ENCODE measurements at regions not wholly inside any gene's neighbourhood (a gene's known extent, or its start where the extent isn't known, plus 50 kb on each side); places are given as distances from the start of the nearest gene placed in this dataset.

DNA sequence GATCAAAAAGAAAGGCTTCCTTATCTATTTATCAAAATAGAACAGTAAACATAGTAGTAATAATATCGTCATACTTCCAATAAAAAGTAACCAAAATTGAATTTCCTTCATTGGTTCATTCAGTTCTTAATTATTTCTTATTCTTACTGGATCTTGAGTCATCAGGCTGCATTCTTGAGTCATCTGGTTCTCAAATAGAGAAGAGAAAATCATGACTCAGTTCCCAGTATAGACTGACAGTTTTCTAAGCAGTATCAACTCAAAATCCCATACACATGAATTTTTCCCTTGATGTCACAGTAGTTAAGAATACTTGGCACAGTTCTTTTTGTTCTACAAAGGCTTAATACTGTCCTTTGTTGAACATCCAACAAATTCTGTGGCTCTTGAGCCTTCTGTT, 626.9 kb upstream of the ADGRL4 start:
- DNase-seq (ENCODE audit: low read depth in 2 of 2): peak; percentile 59 to 68

DNA sequence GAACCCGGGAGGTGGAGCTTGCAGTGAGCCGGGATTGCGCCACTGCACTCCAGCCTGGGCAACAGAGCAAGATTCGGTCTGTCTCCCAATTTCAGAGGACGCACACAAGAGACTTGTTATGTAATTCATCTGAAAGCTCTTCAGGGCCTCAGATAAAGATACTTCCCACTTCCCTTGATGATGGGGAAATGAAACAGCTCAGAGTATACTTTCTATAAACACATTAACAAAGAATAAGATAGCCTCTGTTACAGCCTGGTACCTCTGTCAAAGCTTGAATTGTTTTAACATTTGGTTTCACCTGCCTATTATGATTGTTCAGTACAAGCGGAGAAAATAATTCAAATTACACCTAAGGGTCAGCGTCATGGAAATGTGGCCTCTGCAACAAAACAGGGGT, 622.9 kb upstream of the ADGRL4 start:
- no peak for DNase-seq (ENCODE audit: low read depth in 2 of 2)

DNA sequence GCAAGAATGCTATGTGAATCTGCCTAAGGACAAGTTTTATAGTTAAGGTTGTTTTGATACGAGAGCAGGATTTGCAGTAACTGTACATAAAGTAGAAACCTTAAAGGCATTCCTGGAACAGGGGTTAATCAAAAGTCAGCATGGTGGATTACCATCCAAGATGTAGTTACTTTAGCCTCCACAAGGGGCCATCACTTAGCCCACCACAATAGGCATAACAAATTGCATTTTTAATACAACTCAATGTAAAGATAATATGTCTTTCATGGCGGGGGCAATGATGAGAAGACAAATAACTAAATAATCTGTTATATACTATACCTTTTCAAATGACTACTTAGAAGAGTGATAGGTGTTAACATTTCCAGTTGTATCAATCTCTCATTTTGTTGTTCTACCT, 611.2 kb upstream of the ADGRL4 start:
- DNase-seq (ENCODE audit: low read depth in 2 of 2): no peak

DNA sequence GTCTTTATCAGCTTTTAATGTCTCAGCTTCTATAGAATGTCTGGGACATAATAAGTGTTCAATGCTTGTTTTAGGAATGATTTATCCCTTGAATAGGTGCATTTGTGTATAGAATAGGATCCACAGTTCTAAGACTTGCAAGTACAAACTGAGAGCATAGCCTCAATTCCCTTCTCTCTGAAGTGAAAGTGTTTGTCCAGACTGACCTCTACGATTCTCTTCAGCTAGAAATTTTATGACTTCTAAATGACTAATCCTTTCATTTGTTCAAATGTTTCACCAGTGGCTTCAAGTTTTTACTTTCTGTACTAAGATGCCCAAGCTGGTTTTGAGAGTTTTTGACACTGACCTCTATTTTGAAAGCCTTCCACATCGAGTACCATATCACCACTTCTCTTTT, 608.2 kb upstream of the ADGRL4 start:
- DNase-seq (ENCODE audit: low read depth in 2 of 2): no peak

DNA sequence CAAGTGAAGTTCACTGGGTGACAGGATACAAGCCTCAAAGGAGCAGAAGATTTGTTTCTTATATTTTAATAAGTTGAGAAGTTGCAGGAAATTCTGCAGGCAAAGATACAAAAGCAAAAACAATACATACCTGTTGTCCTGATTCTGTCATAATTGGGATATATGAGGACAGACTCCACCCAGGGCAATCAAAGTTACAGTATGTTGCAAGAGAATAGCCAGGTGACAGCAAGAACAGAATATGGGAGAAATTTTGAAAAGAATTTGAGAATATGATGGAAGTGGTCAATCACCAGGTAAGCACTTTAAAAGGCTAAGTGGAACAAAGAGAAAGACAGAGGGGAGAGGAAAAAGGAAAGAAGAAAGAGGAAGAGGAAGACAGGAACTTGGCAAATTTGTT, 607.6 kb upstream of the ADGRL4 start:
- no peak for DNase-seq (ENCODE audit: low read depth in 2 of 2)

DNA sequence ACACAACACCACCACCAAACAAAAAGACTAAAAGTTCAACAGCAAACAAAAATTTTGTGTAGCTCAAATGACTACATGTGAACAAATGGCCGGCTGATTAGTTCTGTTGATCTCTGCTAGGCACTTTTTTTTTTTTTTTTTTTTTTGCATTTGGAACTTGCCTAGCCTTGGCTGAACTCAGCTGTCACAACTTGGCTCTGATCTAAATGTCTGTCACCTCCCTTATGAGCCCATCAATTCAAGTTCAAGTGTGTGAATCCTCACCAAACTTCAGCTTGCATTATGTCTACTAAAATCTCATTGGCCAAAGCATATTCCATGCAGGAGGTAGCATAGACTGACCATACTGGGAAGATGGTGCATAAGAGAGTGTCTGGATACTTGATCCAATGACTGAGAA, 606.5 kb upstream of the ADGRL4 start:
- DNase-seq (ENCODE audit: low read depth in 2 of 2): no peak

DNA sequence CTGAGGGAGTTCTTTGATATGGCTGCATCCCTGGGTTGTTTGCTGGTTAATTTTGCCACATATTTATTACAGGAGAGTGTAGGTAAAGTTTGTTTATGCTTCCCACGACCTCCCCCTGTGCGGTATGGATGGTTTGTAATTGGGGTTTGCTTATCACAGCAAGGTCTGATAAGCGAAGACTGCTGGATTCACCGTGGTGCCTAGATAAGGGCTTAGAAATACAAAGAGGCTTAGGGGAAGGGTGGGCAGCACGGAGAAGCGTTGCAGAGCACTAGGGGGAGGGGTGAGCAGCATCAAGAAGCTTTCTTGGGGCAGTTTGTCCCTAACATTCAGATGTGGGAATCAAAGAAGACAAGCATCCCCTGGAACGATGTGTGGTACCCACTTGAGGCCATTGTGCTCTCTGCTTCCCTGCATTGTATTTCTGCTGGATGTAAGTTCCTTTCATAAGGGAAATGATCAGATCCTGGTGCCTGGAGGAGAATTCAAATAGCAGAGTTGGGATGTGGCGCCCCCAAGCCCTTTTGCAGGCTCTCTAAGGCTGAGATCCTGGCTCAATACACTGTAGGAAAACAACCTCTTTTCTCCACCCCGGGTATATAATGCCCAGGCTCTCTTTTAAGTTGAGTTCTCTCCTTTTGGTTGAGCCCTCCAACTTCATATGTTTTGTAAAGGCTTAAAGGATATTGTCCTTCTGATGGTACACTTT, 598.1 kb upstream of the ADGRL4 start:
- no peak for DNase-seq (ENCODE audit: low read depth in 2 of 2)

DNA sequence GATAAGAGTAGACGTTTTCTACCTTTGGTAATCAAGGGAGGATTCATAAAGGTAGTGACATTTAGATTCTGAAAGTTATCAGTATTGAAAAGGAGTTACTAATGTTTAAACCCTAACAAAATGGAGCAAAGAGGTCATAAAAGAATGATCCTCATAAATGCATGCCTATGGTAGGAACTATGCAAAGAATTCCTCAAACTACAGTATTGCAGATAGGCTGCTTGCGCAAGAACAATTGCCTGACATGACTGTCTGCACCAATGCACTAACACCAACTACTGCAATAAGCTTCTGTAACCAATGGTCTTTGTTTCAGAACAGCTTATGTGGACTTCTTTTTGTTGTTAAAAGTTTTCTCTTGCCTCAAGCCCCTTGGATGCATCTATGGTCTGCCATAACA, 597.3 kb upstream of the ADGRL4 start:
- DNase-seq (ENCODE audit: low read depth in 2 of 2): peak; percentile 62 to 71

DNA sequence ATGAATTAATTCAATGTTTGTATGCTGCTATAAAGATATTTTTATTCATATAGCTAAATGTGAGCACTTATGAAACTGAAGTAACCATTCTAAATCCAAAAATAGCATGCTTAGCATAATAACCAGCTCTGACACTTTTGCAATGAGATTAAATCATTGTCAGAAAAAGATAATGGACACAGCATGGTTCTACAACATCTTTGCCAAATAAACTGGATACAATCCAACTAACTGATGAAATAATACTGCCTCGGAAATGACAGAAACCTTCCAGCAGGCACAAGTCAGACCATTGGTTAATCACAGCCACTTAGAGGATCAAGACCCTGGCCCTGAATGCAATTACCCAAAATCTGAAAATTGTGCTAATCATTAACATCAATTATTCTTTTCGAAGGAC, 592.7 kb upstream of the ADGRL4 start:
- DNase-seq (ENCODE audit: low read depth in 2 of 2): no peak

DNA sequence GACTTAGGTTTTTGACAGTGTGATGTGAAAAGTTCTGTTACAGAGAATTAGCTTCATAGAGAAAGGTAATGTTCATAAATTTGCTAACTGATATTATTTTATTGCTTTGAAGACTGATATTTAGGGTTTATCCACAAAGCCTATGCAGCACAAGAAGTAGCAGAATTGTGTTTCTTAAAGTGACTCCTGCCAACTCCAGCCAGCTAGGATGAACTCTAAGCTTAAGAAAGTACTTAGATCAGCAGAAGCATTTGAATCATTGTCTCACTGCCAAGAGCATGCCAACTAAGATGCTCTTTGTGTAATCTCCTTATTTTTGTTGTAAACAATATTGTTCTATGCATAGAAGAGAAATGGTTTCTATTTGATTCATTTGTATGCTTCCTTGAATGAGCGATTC, 589.4 kb upstream of the ADGRL4 start:
- DNase-seq (ENCODE audit: low read depth in 2 of 2): no peak

DNA sequence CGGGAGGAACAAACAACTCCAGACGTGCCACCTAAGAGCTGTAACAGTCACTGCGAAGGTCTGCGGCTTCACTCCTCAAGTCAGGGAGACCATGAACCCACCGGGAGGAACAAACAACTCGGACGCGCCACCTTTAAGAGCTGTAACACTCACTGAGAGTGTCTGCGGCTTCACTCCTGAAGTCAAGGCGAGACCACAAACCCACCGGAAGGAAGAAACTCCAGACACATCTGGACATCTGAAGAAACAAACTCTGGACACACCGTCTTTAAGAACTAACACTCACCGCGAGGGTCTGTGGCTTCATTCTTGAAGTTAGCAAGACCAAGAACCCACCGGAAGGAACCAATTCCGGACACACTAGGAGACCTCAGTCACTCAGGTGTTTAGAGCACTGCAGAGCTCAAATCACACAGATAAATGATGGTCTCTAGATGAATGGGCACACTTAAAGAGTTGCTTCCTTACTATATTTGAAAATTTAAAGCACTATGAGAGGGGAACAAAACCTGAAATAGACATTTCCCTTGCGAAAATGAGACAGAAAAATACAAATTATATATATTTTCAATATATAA, 587.7 kb upstream of the ADGRL4 start:
- no peak for DNase-seq (ENCODE audit: low read depth in 2 of 2)

DNA sequence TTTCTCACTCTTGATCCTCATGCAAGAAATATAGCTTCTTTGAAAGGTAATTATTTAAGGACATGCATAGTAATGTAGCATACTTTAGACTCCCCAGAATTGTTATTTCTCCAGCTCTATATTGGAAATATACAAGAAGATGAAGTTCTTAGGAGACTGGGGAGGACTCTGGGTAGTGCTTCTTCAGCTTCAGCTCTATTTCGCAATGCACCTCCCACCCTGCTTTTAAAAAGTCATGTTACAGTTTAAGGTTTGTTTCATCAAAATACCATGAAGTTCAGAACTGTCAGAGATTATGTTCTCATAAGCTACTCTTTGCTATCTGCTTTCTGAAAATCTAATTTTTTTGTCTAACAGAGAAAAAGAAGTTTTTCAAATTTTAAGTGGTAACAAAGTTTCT, 586.2 kb upstream of the ADGRL4 start:
- DNase-seq (ENCODE audit: low read depth in 2 of 2): no peak

DNA sequence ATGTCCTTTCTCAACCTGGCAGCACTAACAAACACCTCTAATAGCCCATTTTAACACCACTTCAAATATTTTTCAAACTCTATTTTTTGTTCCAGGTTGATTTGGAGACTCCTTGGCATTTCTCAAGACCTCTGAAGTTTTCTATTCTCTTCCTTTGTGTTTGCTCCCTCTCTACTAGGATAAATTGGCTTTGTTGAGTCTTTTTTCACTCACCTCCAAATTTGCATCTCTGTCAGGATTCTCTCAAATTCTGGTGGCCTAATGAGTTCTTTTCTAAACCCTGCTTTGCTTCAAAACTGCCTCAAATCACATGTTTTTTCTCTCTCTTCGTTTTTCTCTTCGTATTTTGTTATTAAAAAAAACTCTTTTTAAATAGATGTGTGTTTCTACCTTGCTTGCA, 582.2 kb upstream of the ADGRL4 start:
- no peak for DNase-seq (ENCODE audit: low read depth in 2 of 2)

DNA sequence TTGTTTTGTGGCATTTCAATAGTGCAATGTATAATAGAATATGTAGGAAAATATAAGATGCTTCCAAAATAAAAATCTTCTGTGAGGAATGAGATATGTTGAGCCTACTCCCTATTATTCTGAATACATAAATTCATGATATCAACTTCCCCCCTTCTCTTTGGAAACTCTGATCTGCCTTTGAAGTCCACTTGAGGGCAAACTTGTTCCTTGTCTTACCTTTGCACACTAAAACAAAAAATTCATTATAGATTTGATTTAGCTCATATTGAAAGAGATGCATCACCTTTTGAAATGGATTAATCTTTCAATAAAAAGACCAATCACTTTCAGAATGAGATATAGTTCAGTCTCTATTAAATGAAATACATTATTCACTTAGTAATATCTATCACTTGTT, 580.7 kb upstream of the ADGRL4 start:
- no peak for DNase-seq (ENCODE audit: low read depth in 2 of 2)

DNA sequence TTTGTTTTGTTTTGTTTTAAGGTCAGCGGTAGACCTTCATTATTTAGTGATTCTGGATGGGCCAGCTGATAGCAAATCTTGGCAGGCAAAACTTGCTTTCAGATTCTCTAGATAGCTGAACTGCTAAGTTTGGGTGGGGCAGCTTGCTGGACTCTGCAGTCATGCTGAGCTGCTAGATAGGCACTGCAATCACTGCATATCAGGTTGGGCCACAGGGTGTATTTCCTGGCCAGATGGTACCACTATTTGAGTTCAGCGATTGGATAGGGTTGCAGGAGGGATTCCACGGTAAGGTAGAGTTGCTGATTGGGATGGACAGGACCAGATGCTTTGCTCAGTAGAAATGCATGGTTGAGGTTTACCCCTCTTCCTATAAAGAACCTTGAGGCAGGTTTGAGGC, 579.3 kb upstream of the ADGRL4 start:
- DNase-seq (ENCODE audit: low read depth in 2 of 2): no peak

DNA sequence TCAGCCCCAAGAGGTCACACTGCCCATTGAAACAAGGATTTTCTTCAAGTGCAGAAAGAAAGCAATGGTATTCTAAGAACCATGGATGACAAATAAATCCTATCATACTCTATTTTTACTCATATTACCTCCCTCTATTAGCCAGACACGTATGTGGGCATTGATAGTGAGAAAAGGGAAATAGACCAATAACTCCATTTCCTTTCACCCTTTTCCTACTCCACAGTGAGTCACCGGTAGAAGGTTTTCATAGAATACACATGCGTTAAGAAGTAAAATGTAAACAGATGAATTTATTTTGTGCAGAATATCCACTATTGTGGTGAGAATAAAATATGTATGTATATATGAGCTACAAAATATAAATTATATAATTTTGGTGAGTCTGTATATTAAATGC, 568.9 kb upstream of the ADGRL4 start:
- no peak for DNase-seq (ENCODE audit: low read depth in 2 of 2)

DNA sequence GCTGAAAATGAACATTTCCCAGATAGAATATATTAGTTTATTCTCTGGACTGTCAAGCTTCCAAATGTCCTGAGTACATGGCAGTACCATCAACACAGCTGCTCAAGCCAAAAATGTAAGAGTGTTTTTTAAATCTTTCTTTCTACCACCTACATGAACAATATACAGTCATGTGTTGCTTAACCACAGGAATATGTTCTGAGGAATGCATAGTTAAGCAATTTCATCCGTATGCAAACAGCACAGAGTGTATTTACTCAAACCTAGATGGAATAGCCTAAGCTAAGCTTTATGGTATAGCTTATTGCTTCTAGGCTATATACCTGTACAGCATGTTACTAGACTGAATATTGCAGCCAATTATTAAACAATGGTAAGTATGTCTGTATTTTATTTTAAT, 561.9 kb upstream of the ADGRL4 start:
- peak; percentile 26 to 36 for DNase-seq (ENCODE audit: low read depth in 2 of 2)

DNA sequence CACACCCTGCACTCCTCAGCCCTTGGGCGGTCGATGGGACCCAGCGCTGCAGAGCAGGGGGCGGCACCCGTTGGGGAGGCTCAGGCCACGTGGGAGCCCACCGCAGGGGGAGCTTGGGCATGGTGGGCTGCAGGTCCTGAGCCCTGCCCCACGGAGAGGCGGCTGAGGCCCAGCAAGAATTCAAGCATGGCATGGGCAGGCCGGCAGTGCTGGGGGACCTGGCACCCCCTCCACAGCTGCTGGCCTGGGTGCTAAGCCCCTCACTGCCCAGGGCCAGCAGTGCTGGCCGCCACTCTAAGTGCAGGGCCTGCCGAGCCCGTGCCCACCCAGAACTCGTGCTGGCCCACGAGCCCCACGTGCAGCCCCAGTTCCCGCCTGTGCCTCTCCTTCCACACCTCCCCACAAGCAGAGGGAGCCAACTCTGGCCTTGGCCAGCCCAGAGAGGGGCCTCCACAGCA, 555.0 kb upstream of the ADGRL4 start:
- no peak for DNase-seq (ENCODE audit: low read depth in 2 of 2)

DNA sequence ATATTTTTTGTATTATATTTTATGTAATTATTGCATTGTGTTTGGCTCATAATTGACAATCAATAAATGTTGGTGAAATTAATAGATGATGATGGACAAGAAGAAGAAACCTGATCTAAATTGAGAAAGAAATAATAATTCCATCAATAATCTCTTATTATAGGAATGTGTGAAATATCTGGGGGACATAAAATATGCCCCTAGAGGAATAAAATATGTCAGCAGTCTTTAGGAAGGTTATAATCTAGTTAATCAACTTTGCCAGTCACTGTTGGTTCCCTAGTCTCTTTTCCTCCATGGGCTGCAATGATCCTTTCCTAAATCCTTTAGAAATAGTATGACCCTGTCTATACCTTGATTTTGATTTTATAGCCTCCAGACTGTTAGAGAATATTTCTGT, 549.7 kb upstream of the ADGRL4 start:
- DNase-seq (ENCODE audit: low read depth in 2 of 2): no peak

DNA sequence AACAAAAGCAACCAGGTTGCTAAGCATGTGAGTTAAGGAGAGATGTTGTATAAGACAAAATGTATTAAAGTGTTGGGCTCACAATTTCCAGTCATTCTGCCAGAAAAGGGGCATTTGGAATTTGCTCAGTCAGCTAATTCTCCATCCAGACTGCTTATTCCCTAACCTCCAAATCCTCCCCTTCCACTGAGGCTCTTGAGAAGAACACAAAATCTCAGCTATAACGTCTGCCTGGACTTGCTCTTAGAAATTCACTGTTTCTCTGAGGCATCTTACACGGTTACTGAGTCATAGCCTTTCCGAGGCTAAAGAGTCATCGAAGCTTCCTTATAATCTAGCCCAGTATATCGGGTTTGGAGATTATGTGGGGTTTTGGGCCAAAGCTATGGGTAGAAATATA, 548.2 kb upstream of the ADGRL4 start:
- DNase-seq (ENCODE audit: low read depth in 2 of 2): no peak

DNA sequence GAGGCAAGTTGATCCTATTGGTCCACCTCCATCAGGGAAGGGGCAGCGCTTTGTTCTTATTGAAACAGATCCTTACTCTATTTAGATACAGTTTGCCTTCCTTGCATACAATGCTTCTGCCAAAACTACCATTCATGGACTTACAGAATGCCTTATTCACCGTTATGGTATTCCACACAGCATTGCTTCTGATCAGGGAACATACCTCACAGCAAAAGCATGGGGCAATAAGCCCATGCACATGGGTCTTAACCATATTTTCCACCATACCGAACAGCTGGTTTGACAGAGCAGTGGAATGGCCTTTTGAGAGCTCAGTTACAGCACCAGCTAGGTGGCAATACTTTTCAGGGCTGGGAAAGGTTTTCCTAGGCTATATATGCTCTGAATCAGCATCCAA, 544.8 kb upstream of the ADGRL4 start:
- no peak for DNase-seq (ENCODE audit: low read depth in 2 of 2)

DNA sequence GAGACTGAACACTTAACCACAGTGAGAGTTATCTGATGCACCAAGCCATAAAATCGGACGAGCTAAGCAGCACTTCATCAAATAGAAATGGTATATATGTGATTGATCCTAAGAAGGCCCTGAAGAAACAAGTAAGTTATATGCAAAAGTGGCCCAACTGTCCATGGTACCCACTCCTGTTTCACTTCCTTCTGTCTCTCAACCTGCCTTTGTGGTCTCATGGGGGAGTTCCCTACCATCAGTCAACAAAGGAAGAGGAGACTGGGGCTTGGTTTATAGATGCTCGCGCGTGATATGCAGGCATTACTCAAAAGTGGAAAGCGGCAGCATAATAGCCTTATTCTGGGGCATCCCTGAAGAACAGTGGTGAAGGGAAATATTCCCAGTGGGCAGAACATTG, 543.9 kb upstream of the ADGRL4 start:
- no peak for DNase-seq (ENCODE audit: low read depth in 2 of 2)

DNA sequence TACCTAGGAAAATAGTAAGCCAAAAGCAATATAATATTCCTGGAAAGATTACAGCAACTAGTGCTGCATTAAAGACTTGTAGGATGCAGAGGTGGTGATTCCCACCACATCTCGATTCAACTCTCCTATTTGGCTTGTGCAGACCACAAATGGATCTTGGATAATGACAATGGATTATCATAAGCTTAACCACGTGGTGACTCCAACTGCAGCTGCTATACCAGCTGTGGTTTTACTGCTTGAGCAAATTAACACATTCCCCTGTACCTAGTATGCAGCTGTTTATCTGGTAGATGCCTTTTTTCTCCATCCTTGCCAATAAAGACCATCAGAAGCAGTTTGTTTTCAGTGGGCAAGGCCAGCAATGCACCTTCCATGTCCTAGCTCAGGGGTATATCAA, 542.7 kb upstream of the ADGRL4 start:
- no peak for DNase-seq (ENCODE audit: low read depth in 2 of 2)

DNA sequence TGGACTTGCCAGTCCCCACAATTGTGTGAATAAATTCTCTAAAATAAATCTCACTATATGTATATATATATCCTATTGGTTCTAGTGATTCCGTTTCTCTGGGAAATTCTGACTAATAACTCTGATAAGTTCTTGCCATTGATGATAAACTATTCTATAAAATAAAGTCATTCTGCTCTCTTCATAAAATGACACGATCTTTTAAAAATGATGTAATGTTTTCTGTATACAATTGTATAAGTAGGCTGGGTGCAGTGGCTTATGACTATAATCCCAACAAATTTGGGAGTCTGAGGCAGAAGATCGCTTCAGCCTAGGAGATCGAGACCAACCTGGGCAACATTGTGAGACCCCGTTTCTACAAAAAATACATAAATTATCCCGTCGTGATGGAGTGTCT, 541.0 kb upstream of the ADGRL4 start:
- no peak for DNase-seq (ENCODE audit: low read depth in 2 of 2)
